SK-N-SH treated with all-trans-retinoic acid at 6 μM for 48 hours (cell line): ENCODE measurements at regions not wholly inside any gene's neighbourhood (a gene's known extent, or its start where the extent isn't known, plus 50 kb on each side); places are given as distances from the start of the nearest gene placed in this dataset.

ENCODE experiments used
- ATAC-seq: fragments of 200-7000 bp; cut with Tn5 transposase; 3 replicates; pipeline ENCODE4 v1.9.1; 2020; ENCODE audit warnings: mild to moderate bottlenecking, moderate library complexity
- ARNTL ChIP-seq: fragments of 450-650 bp; formaldehyde crosslinking; IDR thresholded peaks from 2 replicates; pipeline ENCODE4 v1.5.0; 2020; ENCODE audit warnings: low read depth, mild to moderate bottlenecking, moderate library complexity, borderline replicate concordance
- BACH2 ChIP-seq: fragments of 250-450 bp; sonication (Bioruptor Pico); IDR thresholded peaks from 2 replicates; pipeline ENCODE4 v1.9.0; 2021; ENCODE audit warnings: mild to moderate bottlenecking, borderline replicate concordance
- CSDC2 ChIP-seq: fragments of 250-450 bp; sonication (Bioruptor Pico); IDR thresholded peaks from 2 replicates; pipeline ENCODE4 v1.5.0; 2020; ENCODE audit warnings: mild to moderate bottlenecking, moderate library complexity
- ESRRG ChIP-seq: fragments of 250-450 bp; sonication (Bioruptor Pico); IDR thresholded peaks from 2 replicates; pipeline ENCODE4 v1.6.1; 2021; ENCODE audit warnings: mild to moderate bottlenecking
- GLIS3 ChIP-seq: fragments of 250-450 bp; sonication (Bioruptor Pico); IDR thresholded peaks from 2 replicates; pipeline ENCODE4 v1.5.0; 2020; ENCODE audit warnings: mild to moderate bottlenecking, moderate library complexity
- ISL1 ChIP-seq: fragments of 250-450 bp; sonication (Bioruptor Pico); IDR thresholded peaks from 2 replicates; pipeline ENCODE4 v2.1.2; 2022; ENCODE audit warnings: mild to moderate bottlenecking, moderate library complexity
- OSR1 ChIP-seq: fragments of 250-450 bp; sonication (Bioruptor Pico); IDR thresholded peaks from 2 replicates; pipeline ENCODE4 v1.8.0; 2022; ENCODE audit warnings: moderate library complexity, mild to moderate bottlenecking, inconsistent platforms
- PPARA ChIP-seq: fragments of 250-450 bp; sonication (Bioruptor Pico); IDR thresholded peaks from 2 replicates; pipeline ENCODE4 v1.5.0; 2020; ENCODE audit warnings: mild to moderate bottlenecking, borderline replicate concordance
- RARB ChIP-seq: fragments of 250-450 bp; sonication (Bioruptor Pico); IDR thresholded peaks from 2 replicates; pipeline ENCODE4 v1.8.0; 2021; ENCODE audit warnings: mild to moderate bottlenecking, moderate library complexity
- SNAI2 ChIP-seq: fragments of 250-450 bp; sonication (Bioruptor Pico); IDR thresholded peaks from 2 replicates; pipeline ENCODE4 v1.5.0; 2020; ENCODE audit warnings: mild to moderate bottlenecking, moderate library complexity
- TCF4 ChIP-seq: fragments of 250-450 bp; sonication (Bioruptor Pico); IDR thresholded peaks from 2 replicates; pipeline ENCODE4 v1.8.0; 2021; ENCODE audit warnings: mild to moderate bottlenecking, moderate library complexity, borderline replicate concordance
- TOX ChIP-seq: fragments of 250-450 bp; sonication (Bioruptor Pico); IDR thresholded peaks from 2 replicates; pipeline ENCODE4 v1.8.0; 2021; ENCODE audit warnings: mild to moderate bottlenecking, moderate library complexity, borderline replicate concordance
- ZC3H10 ChIP-seq: fragments of 250-450 bp; sonication (Bioruptor Pico); IDR thresholded peaks from 2 replicates; pipeline ENCODE4 v1.5.1; 2021; ENCODE audit warnings: mild to moderate bottlenecking, moderate library complexity
- ZFP3 ChIP-seq: fragments of 250-450 bp; sonication (Bioruptor Pico); IDR thresholded peaks from 2 replicates; pipeline ENCODE4 v1.5.0; 2020; ENCODE audit warnings: mild to moderate bottlenecking, moderate library complexity
- ZFP30 ChIP-seq: fragments of 450-650 bp; formaldehyde crosslinking; IDR thresholded peaks from 2 replicates; pipeline ENCODE4 v1.5.0; 2022; ENCODE audit warnings: mild to moderate bottlenecking, moderate library complexity
- ZNF565 ChIP-seq: fragments of 450-650 bp; formaldehyde crosslinking; conservative IDR thresholded peaks from 2 replicates; pipeline ENCODE4 v1.5.0; 2020; ENCODE audit warnings: low read depth, mild to moderate bottlenecking, moderate library complexity
- ZNF70 ChIP-seq: fragments of 450-650 bp; formaldehyde crosslinking; IDR thresholded peaks from 2 replicates; pipeline ENCODE4 v1.5.0; 2020; ENCODE audit warnings: mild to moderate bottlenecking, moderate library complexity
- ZNF8 ChIP-seq: fragments of 450-650 bp; formaldehyde crosslinking; IDR thresholded peaks from 2 replicates; pipeline ENCODE4 v1.5.0; 2020; ENCODE audit warnings: mild to moderate bottlenecking, moderate library complexity
- TF ChIP-seq, protein P1 (sequence below): fragments of 250-450 bp; sonication (Bioruptor Pico); IDR thresholded peaks from 2 replicates; pipeline ENCODE4 v1.5.1; 2021; ENCODE audit warnings: mild to moderate bottlenecking, moderate library complexity
- TF ChIP-seq, protein P2 (sequence below): fragments of 250-450 bp; sonication (Bioruptor Pico); IDR thresholded peaks from 2 replicates; pipeline ENCODE4 v1.5.0; 2020; ENCODE audit warnings: mild to moderate bottlenecking, moderate library complexity
- TF ChIP-seq, protein P3 (sequence below): fragments of 250-450 bp; sonication (Bioruptor Pico); IDR thresholded peaks from 2 replicates; pipeline ENCODE4 v1.8.0; 2021; ENCODE audit warnings: low read depth, mild to moderate bottlenecking, moderate library complexity, borderline replicate concordance
- TF ChIP-seq, protein P4 (sequence below): fragments of 250-450 bp; sonication (Bioruptor Pico); IDR thresholded peaks from 2 replicates; pipeline ENCODE4 v1.8.0; 2020; ENCODE audit warnings: mild to moderate bottlenecking, moderate library complexity, borderline replicate concordance

DNA sequence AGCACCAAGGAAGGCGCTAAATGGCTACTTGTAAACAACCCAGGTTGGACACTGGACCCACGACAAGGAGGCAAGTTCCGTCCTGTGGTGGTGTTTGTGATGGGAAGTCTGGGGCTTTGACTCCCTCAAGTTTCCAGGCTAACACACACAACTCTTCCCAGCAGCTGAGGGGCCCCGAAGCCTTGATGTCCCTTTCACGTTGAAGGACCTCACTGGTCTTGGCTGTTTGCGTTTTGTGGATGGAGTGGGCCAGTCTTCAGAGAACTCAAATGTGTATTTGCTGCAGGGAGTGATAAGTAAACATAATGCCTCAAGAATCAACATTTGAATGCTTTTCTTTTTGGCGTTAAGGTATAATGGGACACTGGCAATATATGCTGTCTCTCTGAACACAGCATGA, 199.2 kb downstream of the TM9SF2 start:
- no peak for ATAC-seq
- TF ChIP-seq ZNF8 (CRISPR knock-in tag) (no peak), ZC3H10 (no peak), GLIS3 (CRISPR knock-in tag) (no peak), ZNF70 (CRISPR knock-in tag) (no peak), ZNF565 (CRISPR knock-in tag) (no peak), ZFP3 (no peak), ZFP30 (CRISPR knock-in tag) (no peak), OSR1 (no peak)
- TF ChIP-seq, protein P1, sequence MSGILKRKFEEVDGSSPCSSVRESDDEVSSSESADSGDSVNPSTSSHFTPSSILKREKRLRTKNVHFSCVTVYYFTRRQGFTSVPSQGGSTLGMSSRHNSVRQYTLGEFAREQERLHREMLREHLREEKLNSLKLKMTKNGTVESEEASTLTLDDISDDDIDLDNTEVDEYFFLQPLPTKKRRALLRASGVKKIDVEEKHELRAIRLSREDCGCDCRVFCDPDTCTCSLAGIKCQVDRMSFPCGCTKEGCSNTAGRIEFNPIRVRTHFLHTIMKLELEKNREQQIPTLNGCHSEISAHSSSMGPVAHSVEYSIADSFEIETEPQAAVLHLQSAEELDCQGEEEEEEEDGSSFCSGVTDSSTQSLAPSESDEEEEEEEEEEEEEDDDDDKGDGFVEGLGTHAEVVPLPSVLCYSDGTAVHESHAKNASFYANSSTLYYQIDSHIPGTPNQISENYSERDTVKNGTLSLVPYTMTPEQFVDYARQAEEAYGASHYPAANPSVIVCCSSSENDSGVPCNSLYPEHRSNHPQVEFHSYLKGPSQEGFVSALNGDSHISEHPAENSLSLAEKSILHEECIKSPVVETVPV (CRISPR knock-in tag) = no peak
- TF ChIP-seq, protein P2, sequence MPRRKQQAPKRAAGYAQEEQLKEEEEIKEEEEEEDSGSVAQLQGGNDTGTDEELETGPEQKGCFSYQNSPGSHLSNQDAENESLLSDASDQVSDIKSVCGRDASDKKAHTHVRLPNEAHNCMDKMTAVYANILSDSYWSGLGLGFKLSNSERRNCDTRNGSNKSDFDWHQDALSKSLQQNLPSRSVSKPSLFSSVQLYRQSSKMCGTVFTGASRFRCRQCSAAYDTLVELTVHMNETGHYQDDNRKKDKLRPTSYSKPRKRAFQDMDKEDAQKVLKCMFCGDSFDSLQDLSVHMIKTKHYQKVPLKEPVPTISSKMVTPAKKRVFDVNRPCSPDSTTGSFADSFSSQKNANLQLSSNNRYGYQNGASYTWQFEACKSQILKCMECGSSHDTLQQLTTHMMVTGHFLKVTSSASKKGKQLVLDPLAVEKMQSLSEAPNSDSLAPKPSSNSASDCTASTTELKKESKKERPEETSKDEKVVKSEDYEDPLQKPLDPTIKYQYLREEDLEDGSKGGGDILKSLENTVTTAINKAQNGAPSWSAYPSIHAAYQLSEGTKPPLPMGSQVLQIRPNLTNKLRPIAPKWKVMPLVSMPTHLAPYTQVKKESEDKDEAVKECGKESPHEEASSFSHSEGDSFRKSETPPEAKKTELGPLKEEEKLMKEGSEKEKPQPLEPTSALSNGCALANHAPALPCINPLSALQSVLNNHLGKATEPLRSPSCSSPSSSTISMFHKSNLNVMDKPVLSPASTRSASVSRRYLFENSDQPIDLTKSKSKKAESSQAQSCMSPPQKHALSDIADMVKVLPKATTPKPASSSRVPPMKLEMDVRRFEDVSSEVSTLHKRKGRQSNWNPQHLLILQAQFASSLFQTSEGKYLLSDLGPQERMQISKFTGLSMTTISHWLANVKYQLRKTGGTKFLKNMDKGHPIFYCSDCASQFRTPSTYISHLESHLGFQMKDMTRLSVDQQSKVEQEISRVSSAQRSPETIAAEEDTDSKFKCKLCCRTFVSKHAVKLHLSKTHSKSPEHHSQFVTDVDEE (CRISPR knock-in tag) = no peak

DNA sequence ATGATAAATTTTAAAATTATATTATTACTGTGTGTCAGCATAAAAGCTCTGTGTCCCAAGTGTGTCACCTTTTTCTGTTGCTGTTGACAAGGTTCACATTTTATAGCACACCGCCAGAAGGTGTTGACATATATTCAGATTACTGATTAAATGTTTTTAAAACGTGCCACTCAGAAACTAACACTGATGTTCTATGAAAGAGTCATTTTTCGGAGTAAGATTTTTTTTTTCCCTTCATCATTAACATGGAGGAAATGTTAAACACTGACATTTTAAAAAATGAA, 197.5 kb downstream of the TM9SF2 start:
- ATAC-seq = no peak
- TF ChIP-seq ZC3H10 = no peak
- TF ChIP-seq, protein P1 (CRISPR knock-in tag) = no peak
- no peak for TF ChIP-seq BACH2 (CRISPR knock-in tag)
- TF ChIP-seq ZNF565 (CRISPR knock-in tag) = no peak
- no peak for TF ChIP-seq TCF4 (CRISPR knock-in tag)
- TF ChIP-seq TOX (CRISPR knock-in tag) = no peak
- TF ChIP-seq, protein P2 (CRISPR knock-in tag) = no peak
- TF ChIP-seq GLIS3 (CRISPR knock-in tag) = no peak
- no peak for TF ChIP-seq ESRRG (CRISPR knock-in tag)
- no peak for TF ChIP-seq ZNF70 (CRISPR knock-in tag)
- no peak for TF ChIP-seq RARB (CRISPR knock-in tag)
- TF ChIP-seq CSDC2 (CRISPR knock-in tag) = no peak
- TF ChIP-seq, protein P3, sequence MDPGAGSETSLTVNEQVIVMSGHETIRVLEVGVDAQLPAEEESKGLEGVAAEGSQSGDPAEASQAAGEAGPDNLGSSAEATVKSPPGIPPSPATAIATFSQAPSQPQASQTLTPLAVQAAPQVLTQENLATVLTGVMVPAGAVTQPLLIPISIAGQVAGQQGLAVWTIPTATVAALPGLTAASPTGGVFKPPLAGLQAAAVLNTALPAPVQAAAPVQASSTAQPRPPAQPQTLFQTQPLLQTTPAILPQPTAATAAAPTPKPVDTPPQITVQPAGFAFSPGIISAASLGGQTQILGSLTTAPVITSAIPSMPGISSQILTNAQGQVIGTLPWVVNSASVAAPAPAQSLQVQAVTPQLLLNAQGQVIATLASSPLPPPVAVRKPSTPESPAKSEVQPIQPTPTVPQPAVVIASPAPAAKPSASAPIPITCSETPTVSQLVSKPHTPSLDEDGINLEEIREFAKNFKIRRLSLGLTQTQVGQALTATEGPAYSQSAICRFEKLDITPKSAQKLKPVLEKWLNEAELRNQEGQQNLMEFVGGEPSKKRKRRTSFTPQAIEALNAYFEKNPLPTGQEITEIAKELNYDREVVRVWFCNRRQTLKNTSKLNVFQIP (CRISPR knock-in tag) = no peak
- TF ChIP-seq ISL1 = no peak
- no peak for TF ChIP-seq ARNTL (CRISPR knock-in tag)
- TF ChIP-seq ZFP3 = no peak
- TF ChIP-seq, protein P4, sequence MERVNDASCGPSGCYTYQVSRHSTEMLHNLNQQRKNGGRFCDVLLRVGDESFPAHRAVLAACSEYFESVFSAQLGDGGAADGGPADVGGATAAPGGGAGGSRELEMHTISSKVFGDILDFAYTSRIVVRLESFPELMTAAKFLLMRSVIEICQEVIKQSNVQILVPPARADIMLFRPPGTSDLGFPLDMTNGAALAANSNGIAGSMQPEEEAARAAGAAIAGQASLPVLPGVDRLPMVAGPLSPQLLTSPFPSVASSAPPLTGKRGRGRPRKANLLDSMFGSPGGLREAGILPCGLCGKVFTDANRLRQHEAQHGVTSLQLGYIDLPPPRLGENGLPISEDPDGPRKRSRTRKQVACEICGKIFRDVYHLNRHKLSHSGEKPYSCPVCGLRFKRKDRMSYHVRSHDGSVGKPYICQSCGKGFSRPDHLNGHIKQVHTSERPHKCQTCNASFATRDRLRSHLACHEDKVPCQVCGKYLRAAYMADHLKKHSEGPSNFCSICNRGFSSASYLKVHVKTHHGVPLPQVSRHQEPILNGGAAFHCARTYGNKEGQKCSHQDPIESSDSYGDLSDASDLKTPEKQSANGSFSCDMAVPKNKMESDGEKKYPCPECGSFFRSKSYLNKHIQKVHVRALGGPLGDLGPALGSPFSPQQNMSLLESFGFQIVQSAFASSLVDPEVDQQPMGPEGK (CRISPR knock-in tag) = no peak
- no peak for TF ChIP-seq PPARA (CRISPR knock-in tag)
- no peak for TF ChIP-seq ZFP30 (CRISPR knock-in tag)
- TF ChIP-seq SNAI2 (CRISPR knock-in tag) = no peak
